NCI-H1930 (cell line): ENCODE measurements at regions not wholly inside any gene's neighbourhood (a gene's known extent, or its start where the extent isn't known, plus 50 kb on each side); places are given as distances from the start of the nearest gene placed in this dataset.
A peak's percentile ranks its signal among the peaks of the same experiment; 100 is the strongest.

Experiments used
- DNase-seq, 2 experiments: peaks; one replicate each; lab custom pipeline; 2025; lab: John Stamatoyannopoulos, UW

GRCh38 chr11:111093061-111093460 lies 152.5 kb upstream of the POU2AF2 start:
- DNase-seq: no peak

DNA sequence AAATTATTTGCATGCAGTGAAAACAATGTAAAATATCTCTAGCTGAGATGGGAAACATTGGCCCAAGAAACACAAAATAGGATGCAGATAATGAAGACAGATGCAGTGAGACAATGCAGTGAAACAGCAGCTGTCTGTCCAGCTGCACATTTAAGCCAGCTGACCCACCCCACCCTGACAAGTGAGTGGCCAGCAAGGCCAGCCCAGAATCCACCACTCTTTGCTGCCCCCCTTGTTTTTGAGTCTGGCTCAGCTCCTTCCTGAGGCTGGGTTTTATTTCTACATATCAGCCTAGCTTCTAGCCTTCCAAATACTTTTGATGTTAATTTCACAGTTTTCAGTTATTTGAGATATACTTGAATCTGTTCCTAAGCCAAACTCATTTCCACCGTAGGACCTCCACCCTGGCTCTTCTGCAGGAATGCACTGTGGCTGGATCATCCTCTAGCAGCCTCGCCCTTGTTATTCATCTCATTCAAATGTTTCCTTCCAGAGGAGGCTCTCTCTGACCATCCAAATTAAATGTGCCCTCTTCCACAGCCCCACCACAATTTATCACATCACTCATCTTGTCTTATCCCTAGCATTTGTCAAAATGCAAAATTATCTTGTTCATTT lies 154.1 kb upstream of the POU2AF2 start:
- no peak for DNase-seq

DNA sequence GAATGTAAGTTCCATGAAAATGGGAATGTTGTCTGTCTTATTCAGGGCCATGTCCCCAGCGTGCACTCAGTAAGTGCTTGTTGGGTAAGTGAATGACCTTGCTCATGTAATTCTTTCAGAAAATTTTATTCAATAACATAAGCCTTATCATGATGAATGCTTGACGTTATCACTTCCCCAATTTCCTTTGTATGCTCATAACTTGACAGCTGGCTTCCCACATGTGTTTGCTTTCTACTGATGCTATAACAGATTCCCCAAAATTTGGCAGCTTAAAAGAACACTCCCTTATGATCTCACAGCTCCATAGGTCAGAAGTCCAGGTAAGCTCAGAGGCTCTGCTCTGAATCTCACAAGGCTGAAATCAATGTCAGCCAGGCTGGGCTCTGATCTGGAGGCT lies 155.8 kb upstream of the POU2AF2 start:
- no peak for DNase-seq

DNA sequence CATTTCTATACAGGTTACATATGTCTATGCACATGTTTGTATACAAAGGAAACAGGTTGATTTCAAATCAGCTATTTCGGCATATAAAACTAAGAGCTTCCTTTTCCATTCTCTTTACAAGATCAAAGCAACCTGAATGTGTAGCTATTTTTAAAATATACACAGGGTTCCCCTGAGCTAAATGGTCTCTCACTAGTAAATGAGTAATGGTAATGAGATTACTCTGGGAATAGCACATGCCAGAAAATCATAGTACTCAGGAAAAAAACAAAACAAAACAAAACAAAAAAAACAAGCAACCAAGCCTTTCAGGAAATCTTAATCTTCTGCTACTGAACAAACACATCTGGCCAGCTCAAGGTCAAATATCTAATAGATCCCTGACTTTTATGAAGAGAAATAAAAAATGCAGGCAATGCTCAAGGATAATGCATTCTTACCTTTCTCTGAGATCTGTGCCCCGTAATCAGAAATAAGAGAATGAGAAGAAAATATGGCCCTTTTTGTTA lies 156.6 kb upstream of the POU2AF2 start:
- DNase-seq: no peak

GRCh38 chr11:111086058-111086457 lies 159.5 kb upstream of the POU2AF2 start:
- peak; percentile 68 to 76 for DNase-seq

GRCh38 chr11:111082664-111083063 lies 162.9 kb upstream of the POU2AF2 start:
- no peak for DNase-seq

GRCh38 chr11:111081021-111081511 lies 164.5 kb upstream of the POU2AF2 start:
- DNase-seq: peak in 1 of 2 experiments; percentile 39

- no peak for DNase-seq
Observed at GRCh38 chr11:111077530-111078322, 167.8 kb upstream of the POU2AF2 start.

GRCh38 chr11:111069066-111069465 lies 176.5 kb upstream of the POU2AF2 start:
- DNase-seq: no peak

DNA sequence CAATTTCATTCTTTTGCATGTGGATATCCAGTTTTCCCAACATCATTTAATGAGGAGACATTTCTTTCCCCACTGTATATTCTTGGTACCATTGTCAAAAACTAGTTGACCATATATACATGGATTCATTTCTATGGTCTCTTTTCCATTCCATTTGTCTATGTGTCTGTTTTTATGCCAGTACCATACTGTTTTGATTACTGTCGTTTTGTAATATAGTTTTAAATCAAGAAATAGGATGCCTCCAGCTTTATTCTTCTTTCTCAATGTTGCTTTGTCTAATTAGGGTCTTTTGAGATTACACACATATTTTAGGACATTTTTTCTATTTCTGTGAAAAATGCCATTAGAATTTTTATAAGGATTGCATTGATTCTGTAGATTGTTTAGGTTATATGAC lies 177.5 kb upstream of the POU2AF2 start:
- DNase-seq: no peak

DNA sequence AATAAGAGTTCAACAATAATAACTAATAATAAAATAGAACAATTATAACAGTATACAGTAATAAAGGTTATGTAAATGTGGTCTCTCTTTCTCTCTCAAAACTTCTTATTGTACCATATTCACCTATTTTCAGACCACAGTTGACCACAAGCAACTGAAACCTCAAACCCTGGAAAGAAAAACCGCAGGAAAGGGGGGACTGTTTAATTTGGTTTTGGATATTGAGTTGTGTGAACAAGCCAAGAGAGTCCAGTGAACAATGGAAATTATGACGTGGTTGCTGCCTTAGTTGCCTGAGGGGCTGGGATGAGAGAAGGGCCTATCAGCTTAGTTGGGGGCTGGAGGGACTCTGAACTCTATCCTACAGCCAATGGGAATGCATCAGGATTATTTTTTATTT lies 178.7 kb upstream of the POU2AF2 start:
- no peak for DNase-seq

GRCh38 chr11:111063726-111064517 lies 181.6 kb upstream of the POU2AF2 start:
- no peak for DNase-seq

GRCh38 chr11:111062420-111062819 lies 183.1 kb upstream of the POU2AF2 start:
- DNase-seq: no peak

- DNase-seq: no peak
Observed at GRCh38 chr11:111059726-111060125, 185.8 kb upstream of the POU2AF2 start.

GRCh38 chr11:111049131-111049530 lies 196.4 kb upstream of the POU2AF2 start:
- DNase-seq: no peak

- no peak for DNase-seq
Observed at GRCh38 chr11:111047374-111047773, 198.2 kb upstream of the POU2AF2 start.

GRCh38 chr11:111046291-111046690 lies 199.2 kb upstream of the POU2AF2 start:
- no peak for DNase-seq

DNA sequence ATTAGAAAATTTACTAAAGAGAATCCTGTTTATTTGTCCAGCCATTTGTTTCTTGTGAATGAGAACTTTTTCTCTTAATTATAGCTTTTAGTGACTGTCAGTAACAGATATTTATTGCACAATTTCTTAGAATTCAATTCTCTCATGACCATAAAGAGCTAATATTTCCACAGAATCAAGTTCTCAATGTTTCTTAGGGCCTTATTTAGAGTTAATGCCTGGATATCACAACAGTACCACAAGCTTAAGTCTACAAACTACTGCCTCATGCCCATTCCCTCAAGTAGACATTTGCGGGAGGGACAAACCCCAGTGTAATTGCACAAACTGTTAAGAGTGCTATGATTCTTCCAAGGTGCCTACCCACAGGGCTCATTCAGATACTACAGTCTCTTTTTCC lies 199.7 kb upstream of the POU2AF2 start:
- DNase-seq: no peak

GRCh38 chr11:111045407-111045803 lies 200.1 kb upstream of the POU2AF2 start:
- DNase-seq: no peak

- DNase-seq: no peak
Observed at GRCh38 chr11:111044751-111045406, 200.6 kb upstream of the POU2AF2 start.

- DNase-seq: no peak
Observed at GRCh38 chr11:111039982-111040381, 205.5 kb upstream of the POU2AF2 start.

GRCh38 chr11:111035746-111036145 lies 209.8 kb upstream of the POU2AF2 start:
- no peak for DNase-seq
